HUES6 (cell line): ENCODE measurements at regions not wholly inside any gene's neighbourhood (a gene's known extent, or its start where the extent isn't known, plus 50 kb on each side); places are given as distances from the start of the nearest gene placed in this dataset.
"Not testable (repeated sequence)": the region's sequence is repeated elsewhere in the genome, so short reads cannot be mapped to it uniquely, and the experiment has no call there.

Experiments used
- H3K27ac ChIP-seq: 2 replicates; pipeline ENCODE4 v1.7.0; 2013; ENCODE audit warnings: low read depth, mild to moderate bottlenecking, low read length, inconsistent platforms
- H3K27me3 ChIP-seq: 2 replicates; pipeline ENCODE4 v1.6.1; 2013; ENCODE audit warnings: low read length; ENCODE audit not compliant: control insufficient read depth, insufficient read depth
- H3K36me3 ChIP-seq: 2 replicates; pipeline ENCODE4 v1.6.1; 2013; ENCODE audit warnings: low read length; ENCODE audit not compliant: control insufficient read depth, insufficient read depth
- H3K4me1 ChIP-seq: 2 replicates; pipeline ENCODE4 v1.6.1; 2013; ENCODE audit warnings: low read length; ENCODE audit not compliant: control insufficient read depth, insufficient read depth
- H3K4me3 ChIP-seq: 2 replicates; pipeline ENCODE4 v1.5.1; 2013; ENCODE audit warnings: low read depth, low read length
- H3K9ac ChIP-seq: one replicate; pipeline ENCODE4 v1.6.1; 2013; ENCODE audit warnings: mild to moderate bottlenecking, low read length
- H3K9me3 ChIP-seq: 2 replicates; pipeline ENCODE4 v1.6.1; 2013; ENCODE audit warnings: low read depth, low read length; ENCODE audit not compliant: control insufficient read depth, insufficient read depth

DNA sequence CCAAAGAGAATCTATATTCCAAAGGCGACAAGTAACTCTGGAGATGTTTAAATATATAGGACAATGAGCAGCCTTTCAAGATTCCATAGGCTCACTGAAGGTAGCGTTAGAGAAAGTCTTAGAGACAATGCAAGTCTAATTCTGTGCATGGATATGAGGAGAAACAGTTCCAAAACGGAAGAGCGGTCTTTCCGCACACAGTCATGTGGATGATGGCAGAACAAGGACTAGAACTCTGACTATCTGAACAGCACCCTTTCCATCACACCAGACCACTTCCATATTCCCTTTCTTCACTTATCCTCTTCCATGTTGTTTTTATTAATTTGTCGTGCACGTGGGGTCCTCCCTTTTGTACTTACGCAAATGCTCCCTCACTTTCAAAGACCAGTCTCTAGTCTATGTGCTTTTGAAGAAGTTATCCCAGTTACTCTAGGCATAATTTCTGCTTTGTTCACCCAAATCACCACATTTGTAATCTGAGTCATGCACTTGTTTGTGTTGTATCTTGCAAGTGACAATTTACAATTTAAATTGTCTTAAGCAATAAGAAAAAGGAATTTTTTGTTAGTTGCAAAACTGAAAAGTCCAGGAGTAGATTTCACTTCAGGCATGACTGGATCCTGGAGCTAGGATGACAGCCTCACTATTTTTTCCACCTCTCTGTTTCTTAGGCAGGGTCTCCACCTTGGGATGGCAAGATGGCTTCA, 116.0 kb upstream of the ADRA1B start:
- H3K4me3 ChIP-seq = no peak overlapping the region
- H3K36me3 ChIP-seq = no peaks in the 10 kb centered on the region
- no peaks in the 10 kb centered on the region for H3K27me3 ChIP-seq
- H3K9ac ChIP-seq = no peak overlapping the region
- no peaks in the 10 kb centered on the region for H3K4me1 ChIP-seq
- H3K9me3 ChIP-seq = no peaks in the 10 kb centered on the region
- no peak overlapping the region for H3K27ac ChIP-seq

GRCh38 chr5:159801303-159801702, 115.0 kb upstream of the ADRA1B start:
- no peaks in the 10 kb centered on the region for H3K36me3 ChIP-seq
- H3K4me1 ChIP-seq = no peaks in the 10 kb centered on the region
- H3K9me3 ChIP-seq = no peaks in the 10 kb centered on the region
- no peak overlapping the region for H3K9ac ChIP-seq
- no peak overlapping the region for H3K27ac ChIP-seq
- H3K4me3 ChIP-seq = no peak overlapping the region
- H3K27me3 ChIP-seq = no peaks in the 10 kb centered on the region

DNA sequence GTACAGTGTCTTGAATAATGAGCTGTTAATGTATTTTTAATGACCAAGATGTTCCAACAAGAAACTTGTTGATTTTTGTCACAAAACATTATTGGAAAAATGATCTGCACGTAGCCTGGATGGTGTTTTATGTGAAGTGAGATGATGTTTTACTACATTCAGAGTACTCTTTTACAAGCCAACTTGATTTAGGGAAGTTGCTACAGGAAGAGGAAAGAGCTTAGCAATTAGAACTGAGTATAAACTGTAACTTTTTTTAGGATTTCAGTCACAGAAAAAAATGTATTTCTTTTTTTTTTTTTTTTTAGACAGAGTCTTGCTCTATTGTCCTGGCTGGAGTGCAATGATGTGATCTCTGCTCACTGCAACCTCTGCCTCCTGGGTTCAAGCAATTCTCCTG, 113.6 kb upstream of the ADRA1B start:
- no peaks in the 10 kb centered on the region for H3K4me1 ChIP-seq
- H3K9me3 ChIP-seq = no peaks in the 10 kb centered on the region
- H3K36me3 ChIP-seq = no peaks in the 10 kb centered on the region
- H3K27me3 ChIP-seq = no peaks in the 10 kb centered on the region
- H3K4me3 ChIP-seq = no peak overlapping the region
- no peak overlapping the region for H3K9ac ChIP-seq
- H3K27ac ChIP-seq = no peak overlapping the region

GRCh38 chr5:159804121-159804520, 112.2 kb upstream of the ADRA1B start:
- Histone ChIP-seq H3K4me1 (no peaks in the 10 kb centered on the region), H3K9ac (no peak overlapping the region), H3K4me3 (no peak overlapping the region), H3K36me3 (no peaks in the 10 kb centered on the region), H3K27me3 (no peaks in the 10 kb centered on the region), H3K27ac (no peak overlapping the region), H3K9me3 (no peaks in the 10 kb centered on the region)

DNA sequence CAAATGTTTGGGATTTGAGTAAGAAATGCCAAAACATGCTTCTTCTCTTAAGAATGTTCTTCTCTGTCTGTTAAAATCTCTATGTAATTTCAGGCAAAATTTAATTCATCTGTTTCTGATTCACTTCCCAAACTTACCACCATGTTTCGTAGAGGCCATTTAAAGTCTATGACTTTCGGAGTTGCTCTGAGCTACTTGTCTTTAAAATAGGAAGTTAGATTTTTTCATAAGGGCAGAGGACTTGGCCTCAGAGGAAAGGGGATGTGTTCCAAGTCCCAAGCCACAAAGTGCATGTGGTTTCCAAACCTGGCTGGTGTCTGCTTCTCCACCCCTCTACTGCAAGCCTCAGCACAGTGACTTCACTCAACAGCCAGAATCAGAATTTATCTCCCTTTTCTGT, 111.3 kb upstream of the ADRA1B start:
- Histone ChIP-seq H3K36me3 (no peaks in the 10 kb centered on the region), H3K27me3 (no peaks in the 10 kb centered on the region), H3K4me1 (no peaks in the 10 kb centered on the region), H3K9me3 (no peaks in the 10 kb centered on the region), H3K4me3 (no peak overlapping the region), H3K27ac (no peak overlapping the region), H3K9ac (no peak overlapping the region)

- not testable (repeated sequence) for H3K27ac ChIP-seq, H3K9ac ChIP-seq, H3K36me3 ChIP-seq, H3K9me3 ChIP-seq, H3K27me3 ChIP-seq, H3K4me1 ChIP-seq, H3K4me3 ChIP-seq
Measured at GRCh38 chr5:159807135-159807534, 109.1 kb upstream of the ADRA1B start.

DNA sequence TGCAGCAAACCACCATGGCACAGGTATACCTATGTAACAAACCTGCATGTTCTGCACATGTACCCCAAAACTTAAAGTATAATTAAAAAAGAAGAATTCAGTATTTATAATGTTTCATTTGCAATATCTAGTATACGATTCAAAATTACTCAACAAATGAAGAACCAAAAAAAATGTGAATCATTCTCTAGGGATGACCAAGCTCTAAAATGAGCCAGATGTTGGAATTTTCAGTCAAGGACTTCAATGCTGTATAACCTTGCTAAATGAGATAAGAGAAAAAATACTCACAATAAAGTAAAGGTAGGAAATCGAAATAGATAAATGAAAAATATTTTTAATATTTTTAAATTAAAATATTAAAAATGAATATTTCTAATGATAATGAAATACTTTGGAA, 108.7 kb upstream of the ADRA1B start:
- no peak overlapping the region for H3K9ac ChIP-seq
- H3K27me3 ChIP-seq = no peaks in the 10 kb centered on the region
- H3K4me3 ChIP-seq = no peak overlapping the region
- no peak overlapping the region for H3K27ac ChIP-seq
- no peaks in the 10 kb centered on the region for H3K4me1 ChIP-seq
- no peaks in the 10 kb centered on the region for H3K36me3 ChIP-seq
- H3K9me3 ChIP-seq = no peaks in the 10 kb centered on the region

- no peak overlapping the region for H3K27ac ChIP-seq
- no peaks in the 10 kb centered on the region for H3K9me3 ChIP-seq
- H3K9ac ChIP-seq = no peak overlapping the region
- H3K36me3 ChIP-seq = no peaks in the 10 kb centered on the region
- H3K4me3 ChIP-seq = no peak overlapping the region
- peaks cover 6% of the 10 kb centered on the region for H3K4me1 ChIP-seq
- H3K27me3 ChIP-seq = no peaks in the 10 kb centered on the region
Measured at GRCh38 chr5:159811712-159812111, 104.6 kb upstream of the ADRA1B start.

DNA sequence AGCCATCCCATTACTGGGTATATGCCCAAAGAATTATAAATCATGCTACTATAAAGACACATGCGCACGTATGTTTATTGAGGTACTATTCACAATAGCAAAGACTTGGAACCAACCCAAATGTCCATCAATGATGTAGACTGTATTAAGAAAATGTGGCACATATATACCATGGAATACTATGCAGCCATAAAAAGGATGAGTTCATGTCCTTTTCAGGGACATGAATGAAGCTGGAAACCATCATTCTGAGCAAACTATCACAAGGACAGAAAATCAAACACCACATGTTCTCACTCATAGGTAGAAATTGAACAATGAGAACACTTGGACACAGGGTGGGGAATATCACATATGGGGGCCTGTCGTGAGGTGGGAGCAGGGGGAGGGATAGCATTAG, 103.5 kb upstream of the ADRA1B start:
- H3K4me1 ChIP-seq, H3K27ac ChIP-seq, H3K9ac ChIP-seq, H3K4me3 ChIP-seq, H3K36me3 ChIP-seq, H3K9me3 ChIP-seq, H3K27me3 ChIP-seq: not testable (repeated sequence)

DNA sequence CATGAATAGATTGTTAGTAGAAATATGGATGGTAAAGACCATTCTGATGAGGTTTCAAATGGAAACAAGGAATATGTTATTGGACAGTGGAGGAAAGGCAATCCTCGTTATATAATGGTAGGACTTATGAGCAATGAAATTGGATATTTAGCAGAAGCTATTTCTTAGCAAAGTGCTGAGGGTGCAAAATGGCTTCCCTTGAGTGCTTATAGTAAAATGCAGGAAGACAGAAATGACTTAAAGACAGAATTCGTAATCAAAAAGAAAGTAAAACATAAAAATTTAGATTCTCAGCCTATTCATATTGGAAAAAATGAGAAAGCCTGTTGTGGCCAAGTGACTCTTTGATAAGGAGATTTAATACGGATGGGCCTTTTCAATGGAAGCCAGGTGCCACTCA, 102.1 kb upstream of the ADRA1B start:
- H3K4me1 ChIP-seq = peaks cover 6% of the 10 kb centered on the region
- H3K27me3 ChIP-seq = no peaks in the 10 kb centered on the region
- no peaks in the 10 kb centered on the region for H3K36me3 ChIP-seq
- no peak overlapping the region for H3K9ac ChIP-seq
- H3K27ac ChIP-seq = no peak overlapping the region
- H3K4me3 ChIP-seq = no peak overlapping the region
- H3K9me3 ChIP-seq = no peaks in the 10 kb centered on the region

GRCh38 chr5:159814805-159815585, 101.3 kb upstream of the ADRA1B start:
- H3K4me3 ChIP-seq = no peak overlapping the region
- no peak overlapping the region for H3K9ac ChIP-seq
- peaks cover 6% of the 10 kb centered on the region for H3K4me1 ChIP-seq
- no peaks in the 10 kb centered on the region for H3K36me3 ChIP-seq
- H3K27me3 ChIP-seq = no peaks in the 10 kb centered on the region
- H3K9me3 ChIP-seq = no peaks in the 10 kb centered on the region
- H3K27ac ChIP-seq = no peak overlapping the region
